ENCODE measurements at regions not wholly inside any gene's neighbourhood (a gene's known extent, or its start where the extent isn't known, plus 50 kb on each side); places are given as distances from the start of the nearest gene placed in this dataset.

GRCh38 chr13:39879286-39880035 lies 224.0 kb downstream of the COG6 start:
- no peak for TF ChIP-seq CTCF (IDR thresholded peaks at IDR 0.05; ENCODE audit: insufficient read depth, low read length, poor library complexity, severe bottlenecking)
- no peak for TF ChIP-seq EZH2phosphoT487 (conservative IDR thresholded peaks at IDR 0.05; ENCODE audit: low read length)
- Histone ChIP-seq H2AFZ (ENCODE audit: low read depth, low read length, severe bottlenecking) (no peak overlapping the region), H3K36me3 (ENCODE audit: low read length) (no peaks in the 10 kb centered on the region)

GRCh38 chr13:39881383-39881782 lies 225.9 kb downstream of the COG6 start:
- H2AFZ ChIP-seq (ENCODE audit: low read depth, low read length, severe bottlenecking): no peak overlapping the region
- H3K27me3 ChIP-seq (ENCODE audit: low read length): no peaks in the 10 kb centered on the region
- no peak overlapping the region for H3K4me2 ChIP-seq (ENCODE audit: low read depth, low read length, poor library complexity, severe bottlenecking)
- peaks cover 11% of the 10 kb centered on the region; the same call in 1 of the 2 replicates for H3K9me3 ChIP-seq (ENCODE audit: insufficient read depth, low read length)
- TF ChIP-seq EZH2phosphoT487 (conservative IDR thresholded peaks at IDR 0.05; ENCODE audit: low read length): no peak
- no peak for TF ChIP-seq CTCF (IDR thresholded peaks at IDR 0.05; ENCODE audit: insufficient read depth, low read length, poor library complexity, severe bottlenecking)
- no peak overlapping the region for H3K9ac ChIP-seq (ENCODE audit: low read length)
- no peaks in the 10 kb centered on the region; the same call in 1 of the 2 replicates for H3K36me3 ChIP-seq (ENCODE audit: low read length)
- no peak overlapping the region for H3K4me3 ChIP-seq (ENCODE audit: insufficient read depth, low read length, poor library complexity, severe bottlenecking)
- no peaks in the 10 kb centered on the region for H3K9me2 ChIP-seq (replicated peaks; ENCODE audit: insufficient read depth, low read length)
- H3K27ac ChIP-seq (ENCODE audit: low read depth, low read length): no peak overlapping the region
- H4K20me1 ChIP-seq (ENCODE audit: low read depth, low read length): no peaks in the 10 kb centered on the region
- H3F3A ChIP-seq (ENCODE audit: insufficient read depth): no peaks in the 10 kb centered on the region
- no peaks in the 10 kb centered on the region for H3K79me2 ChIP-seq (ENCODE audit: insufficient read depth, low read length)

More at GRCh38 chr13:39879286-39880035, 224.0 kb downstream of the COG6 start:
- Histone ChIP-seq H3K9ac (ENCODE audit: low read length) (no peak overlapping the region), H3K79me2 (ENCODE audit: insufficient read depth, low read length) (no peaks in the 10 kb centered on the region), H3K4me3 (ENCODE audit: insufficient read depth, low read length, poor library complexity, severe bottlenecking) (no peak overlapping the region), H3K9me2 (replicated peaks; ENCODE audit: insufficient read depth, low read length) (no peaks in the 10 kb centered on the region), H3K27ac (ENCODE audit: low read depth, low read length) (no peak overlapping the region), H3K27me3 (ENCODE audit: low read length) (no peaks in the 10 kb centered on the region), H3K4me2 (ENCODE audit: low read depth, low read length, poor library complexity, severe bottlenecking) (no peak overlapping the region), H3F3A (ENCODE audit: insufficient read depth) (no peaks in the 10 kb centered on the region), H3K9me3 (ENCODE audit: insufficient read depth, low read length) (peaks cover 10% of the 10 kb centered on the region; the same call in 1 of the 2 replicates), H4K20me1 (ENCODE audit: low read depth, low read length) (no peaks in the 10 kb centered on the region)

- Histone ChIP-seq H3K4me2 (ENCODE audit: low read depth, low read length, poor library complexity, severe bottlenecking) (no peak overlapping the region), H2AFZ (ENCODE audit: low read depth, low read length, severe bottlenecking) (no peak overlapping the region), H3K9ac (ENCODE audit: low read length) (no peak overlapping the region), H4K20me1 (ENCODE audit: low read depth, low read length) (no peaks in the 10 kb centered on the region), H3K27ac (ENCODE audit: low read depth, low read length) (no peak overlapping the region), H3K27me3 (ENCODE audit: low read length) (no peaks in the 10 kb centered on the region), H3K4me3 (ENCODE audit: insufficient read depth, low read length, poor library complexity, severe bottlenecking) (no peak overlapping the region), H3K9me3 (ENCODE audit: insufficient read depth, low read length) (peaks cover 11% of the 10 kb centered on the region; the same call in 1 of the 2 replicates), H3F3A (ENCODE audit: insufficient read depth) (no peaks in the 10 kb centered on the region), H3K79me2 (ENCODE audit: insufficient read depth, low read length) (no peaks in the 10 kb centered on the region), H3K9me2 (replicated peaks; ENCODE audit: insufficient read depth, low read length) (no peaks in the 10 kb centered on the region), H3K36me3 (ENCODE audit: low read length) (no peaks in the 10 kb centered on the region; the same call in 1 of the 2 replicates)
- no peak for TF ChIP-seq CTCF (IDR thresholded peaks at IDR 0.05; ENCODE audit: insufficient read depth, low read length, poor library complexity, severe bottlenecking)
- no peak for TF ChIP-seq EZH2phosphoT487 (conservative IDR thresholded peaks at IDR 0.05; ENCODE audit: low read length)
These were observed 226.4 kb downstream of the COG6 start for GRCh38 chr13:39881887-39882286.

Measured in SU-DHL-6 (cell line).